SU-DHL-6 (cell line): ENCODE measurements at regions not wholly inside any gene's neighbourhood (a gene's known extent, or its start where the extent isn't known, plus 50 kb on each side); places are given as distances from the start of the nearest gene placed in this dataset.

Experiments used
- H2AFZ ChIP-seq: fragments of 200-600 bp; sonication (generic); 2 replicates; pipeline ENCODE4 v1.6.1; 2014; ENCODE audit warnings: low read depth, mild to moderate bottlenecking, moderate library complexity, mixed read lengths, antibody characterized with exemption, low read length; ENCODE audit not compliant: severe bottlenecking
- H3F3A ChIP-seq: fragments of 200-600 bp; shearing (Covaris generic); 2 replicates; pipeline ENCODE4 v1.6.0; 2016; ENCODE audit warnings: antibody characterized with exemption, mild to moderate bottlenecking; ENCODE audit not compliant: insufficient read depth
- H3K27ac ChIP-seq: fragments of 200-600 bp; sonication (generic); 2 replicates; pipeline ENCODE4 v1.5.1; 2016; ENCODE audit warnings: low read depth, mild to moderate bottlenecking, low read length, moderate library complexity, mixed read lengths
- H3K27me3 ChIP-seq: fragments of 200-600 bp; sonication (generic), shearing (Covaris generic); 2 replicates; pipeline ENCODE4 v1.6.0; 2014; ENCODE audit warnings: mild to moderate bottlenecking, low read length
- H3K36me3 ChIP-seq: fragments of 200-600 bp; sonication (generic); 2 replicates; pipeline ENCODE4 v1.6.1; 2014; ENCODE audit warnings: mild to moderate bottlenecking, low read length, mixed read lengths
- H3K4me2 ChIP-seq: fragments of 300-600, 200-600 bp; shearing (Covaris generic), sonication (generic); 2 replicates; pipeline ENCODE4 v1.6.0; 2014; ENCODE audit warnings: low read length, low read depth, mild to moderate bottlenecking; ENCODE audit not compliant: poor library complexity, severe bottlenecking
- H3K4me3 ChIP-seq: fragments of 200-600 bp; sonication (generic); 2 replicates; pipeline ENCODE4 v1.5.1; 2014; ENCODE audit warnings: antibody characterized with exemption, low read length, mild to moderate bottlenecking, mixed read lengths; ENCODE audit not compliant: insufficient read depth, poor library complexity, severe bottlenecking
- H3K79me2 ChIP-seq: fragments of 200-600 bp; sonication (generic); 2 replicates; pipeline ENCODE4 v1.6.1; 2014; ENCODE audit warnings: mild to moderate bottlenecking, low read length, moderate library complexity; ENCODE audit not compliant: insufficient read depth
- H3K9ac ChIP-seq: fragments of 200-600 bp; sonication (generic); 2 replicates; pipeline ENCODE4 v1.7.0; 2014; ENCODE audit warnings: mild to moderate bottlenecking, low read length
- H3K9me2 ChIP-seq: fragments of 200-600 bp; sonication (generic); replicated peaks from 2 replicates; pipeline ENCODE4 v1.6.1; 2014; ENCODE audit warnings: low read length; ENCODE audit not compliant: insufficient read depth
- H3K9me3 ChIP-seq: fragments of 200-600 bp; sonication (generic); 2 replicates; pipeline ENCODE4 v1.6.1; 2014; ENCODE audit warnings: low read length, mixed read lengths; ENCODE audit not compliant: insufficient read depth
- H4K20me1 ChIP-seq: fragments of 200-600 bp; sonication (generic); 2 replicates; pipeline ENCODE4 v1.6.1; 2014; ENCODE audit warnings: low read depth, mild to moderate bottlenecking, antibody characterized with exemption, low read length, moderate library complexity, mixed read lengths
- CTCF ChIP-seq: fragments of 200-600 bp; sonication (generic); IDR thresholded peaks from one replicate; pipeline ENCODE4 v1.5.1; 2017; ENCODE audit warnings: antibody characterized with exemption, mild to moderate bottlenecking, low read length, moderate library complexity; ENCODE audit not compliant: insufficient read depth, poor library complexity, severe bottlenecking
- EZH2phosphoT487 ChIP-seq: fragments of 200-600 bp; sonication (generic), shearing (Covaris generic); conservative IDR thresholded peaks from 2 replicates; pipeline ENCODE4 v1.6.1; 2018; ENCODE audit warnings: mild to moderate bottlenecking, antibody characterized with exemption, low read length, moderate library complexity, mixed read lengths

- no peaks in the 10 kb centered on the region for H3K9me2 ChIP-seq
- no peak overlapping the region for H3K9ac ChIP-seq
- H3K36me3 ChIP-seq = no peaks in the 10 kb centered on the region
- TF ChIP-seq EZH2phosphoT487 (no peak), CTCF (no peak)
- H3K4me3 ChIP-seq = no peak overlapping the region
- no peak overlapping the region for H3K4me2 ChIP-seq
- H3F3A ChIP-seq = no peaks in the 10 kb centered on the region
- no peaks in the 10 kb centered on the region for H3K79me2 ChIP-seq
- no peaks in the 10 kb centered on the region for H3K27me3 ChIP-seq
- no peak overlapping the region for H2AFZ ChIP-seq
- H3K9me3 ChIP-seq = no peaks in the 10 kb centered on the region
- H3K27ac ChIP-seq = no peak overlapping the region
- H4K20me1 ChIP-seq = no peaks in the 10 kb centered on the region
Observed at GRCh38 chr10:131546086-131546810, 234.7 kb upstream of the TCERG1L start.

- H4K20me1 ChIP-seq = no peaks in the 10 kb centered on the region
- H2AFZ ChIP-seq = no peak overlapping the region
- H3K4me3 ChIP-seq = no peak overlapping the region
- H3F3A ChIP-seq = no peaks in the 10 kb centered on the region
- H3K27ac ChIP-seq = no peak overlapping the region
- H3K4me2 ChIP-seq = no peak overlapping the region
- H3K36me3 ChIP-seq = no peaks in the 10 kb centered on the region
- no peaks in the 10 kb centered on the region for H3K27me3 ChIP-seq
- TF ChIP-seq CTCF (no peak), EZH2phosphoT487 (no peak)
- no peaks in the 10 kb centered on the region for H3K9me2 ChIP-seq
- H3K9ac ChIP-seq = no peak overlapping the region
- H3K79me2 ChIP-seq = no peaks in the 10 kb centered on the region
- no peaks in the 10 kb centered on the region for H3K9me3 ChIP-seq
Observed at GRCh38 chr10:131547129-131547799, 235.7 kb upstream of the TCERG1L start.

GRCh38 chr10:131548176-131548575, 236.7 kb upstream of the TCERG1L start:
- H3F3A ChIP-seq = no peaks in the 10 kb centered on the region
- H4K20me1 ChIP-seq = no peaks in the 10 kb centered on the region
- no peak overlapping the region for H3K27ac ChIP-seq
- H3K9me2 ChIP-seq = no peaks in the 10 kb centered on the region
- H3K79me2 ChIP-seq = no peaks in the 10 kb centered on the region
- no peaks in the 10 kb centered on the region for H3K27me3 ChIP-seq
- no peak overlapping the region for H3K4me2 ChIP-seq
- no peak overlapping the region for H3K4me3 ChIP-seq
- H3K9me3 ChIP-seq = no peaks in the 10 kb centered on the region
- H3K9ac ChIP-seq = no peak overlapping the region
- H3K36me3 ChIP-seq = no peaks in the 10 kb centered on the region
- TF ChIP-seq EZH2phosphoT487 = no peak
- no peak for TF ChIP-seq CTCF
- no peak overlapping the region for H2AFZ ChIP-seq
